ENCODE measurements at regions not wholly inside any gene's neighbourhood (a gene's known extent, or its start where the extent isn't known, plus 50 kb on each side); places are given as distances from the start of the nearest gene placed in this dataset.

DNA sequence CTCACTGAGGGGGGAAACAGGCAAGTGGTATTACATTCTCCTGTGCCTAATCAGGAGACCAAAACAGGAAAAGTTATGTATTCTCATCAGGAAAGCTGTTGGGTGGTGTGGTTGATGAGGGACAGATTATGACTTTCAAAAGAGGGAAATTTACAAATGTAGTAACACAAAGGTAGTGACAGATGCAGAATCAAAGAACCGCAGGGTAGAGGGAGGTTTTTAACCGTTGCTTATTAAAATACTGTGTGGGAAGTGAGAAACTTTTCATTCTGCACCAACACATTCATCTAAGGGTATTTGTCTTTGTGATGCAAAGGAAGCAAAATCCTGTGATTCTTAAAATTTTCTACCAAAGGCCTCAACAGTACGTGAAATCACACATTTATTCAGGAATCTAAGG lies 288.2 kb upstream of the MAN1A1 start:
- TF ChIP-seq, protein P1, sequence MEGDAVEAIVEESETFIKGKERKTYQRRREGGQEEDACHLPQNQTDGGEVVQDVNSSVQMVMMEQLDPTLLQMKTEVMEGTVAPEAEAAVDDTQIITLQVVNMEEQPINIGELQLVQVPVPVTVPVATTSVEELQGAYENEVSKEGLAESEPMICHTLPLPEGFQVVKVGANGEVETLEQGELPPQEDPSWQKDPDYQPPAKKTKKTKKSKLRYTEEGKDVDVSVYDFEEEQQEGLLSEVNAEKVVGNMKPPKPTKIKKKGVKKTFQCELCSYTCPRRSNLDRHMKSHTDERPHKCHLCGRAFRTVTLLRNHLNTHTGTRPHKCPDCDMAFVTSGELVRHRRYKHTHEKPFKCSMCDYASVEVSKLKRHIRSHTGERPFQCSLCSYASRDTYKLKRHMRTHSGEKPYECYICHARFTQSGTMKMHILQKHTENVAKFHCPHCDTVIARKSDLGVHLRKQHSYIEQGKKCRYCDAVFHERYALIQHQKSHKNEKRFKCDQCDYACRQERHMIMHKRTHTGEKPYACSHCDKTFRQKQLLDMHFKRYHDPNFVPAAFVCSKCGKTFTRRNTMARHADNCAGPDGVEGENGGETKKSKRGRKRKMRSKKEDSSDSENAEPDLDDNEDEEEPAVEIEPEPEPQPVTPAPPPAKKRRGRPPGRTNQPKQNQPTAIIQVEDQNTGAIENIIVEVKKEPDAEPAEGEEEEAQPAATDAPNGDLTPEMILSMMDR (IDR thresholded peaks at IDR 0.05) = no peak
- no peak for TF ChIP-seq POLR2A (IDR thresholded peaks at IDR 0.05)

Measured in tibial nerve (tissue), 3 donors.